A673 (cell line): ENCODE measurements at regions not wholly inside any gene's neighbourhood (a gene's known extent, or its start where the extent isn't known, plus 50 kb on each side); places are given as distances from the start of the nearest gene placed in this dataset.
A peak's percentile ranks its signal among the peaks of the same experiment; 100 is the strongest.

ENCODE experiments used
- BruUV-seq: library from RNA; stranded (reverse); fragments of 400-500 nt; replicated peaks from 2 replicates; lab custom pipeline; 2021; lab: Mats Ljungman, UMichigan
- CTCF ChIA-PET: fragments of 300-600 bp; sonication (Branson Sonifier 250); formaldehyde crosslinking; loops from one replicate; lab custom pipeline; 2022; ENCODE audit warnings: antibody characterized with exemption; lab: Charles Lee
- POLR2A ChIA-PET: fragments of 300-600 bp; sonication (Branson Sonifier 250); formaldehyde crosslinking; loops from one replicate; lab custom pipeline; 2022; ENCODE audit warnings: antibody characterized with exemption; ENCODE audit not compliant: low non-redundant PET; lab: Charles Lee
- DNase-seq: peaks from one replicate; pipeline ENCODE4 v3.0.0-alpha.2; 2015; ENCODE audit warnings: low spot score
- H3K27ac ChIP-seq: fragments of 200-600 bp; sonication (generic); 2 replicates; pipeline ENCODE4 v1.5.1; 2016; ENCODE audit warnings: mixed run types, low read depth, mild to moderate bottlenecking, mixed read lengths, antibody characterized with exemption, low read length; ENCODE audit not compliant: poor library complexity, severe bottlenecking
- H3K27me3 ChIP-seq: fragments of 200-600 bp; sonication (generic); replicated peaks from 2 replicates; pipeline ENCODE4 v1.6.1; 2017; ENCODE audit warnings: mixed run types, low read depth, mild to moderate bottlenecking, mixed read lengths, antibody characterized with exemption, low read length; ENCODE audit not compliant: insufficient read depth, poor library complexity
- H3K36me3 ChIP-seq: fragments of 200-600 bp; sonication (generic); 2 replicates; pipeline ENCODE4 v1.6.1; 2016; ENCODE audit warnings: mixed run types, mild to moderate bottlenecking, mixed read lengths, antibody characterized with exemption, low read length; ENCODE audit not compliant: insufficient read depth, poor library complexity, severe bottlenecking
- H3K4me1 ChIP-seq: fragments of 200-600 bp; sonication (generic); 2 replicates; pipeline ENCODE4 v1.6.1; 2017; ENCODE audit warnings: mixed run types, mild to moderate bottlenecking, mixed read lengths, antibody characterized with exemption, low read length; ENCODE audit not compliant: insufficient read depth, poor library complexity, severe bottlenecking
- H3K4me3 ChIP-seq: fragments of 200-600 bp; sonication (generic); 2 replicates; pipeline ENCODE4 v1.5.1; 2016; ENCODE audit warnings: low read depth, mixed run types, mild to moderate bottlenecking, mixed read lengths, low read length; ENCODE audit not compliant: poor library complexity, severe bottlenecking
- H3K9me3 ChIP-seq: fragments of 200-600 bp; sonication (generic); 2 replicates; pipeline ENCODE4 v1.6.1; 2016; ENCODE audit warnings: mixed run types, low read depth, mild to moderate bottlenecking, mixed read lengths, antibody characterized with exemption, low read length; ENCODE audit not compliant: poor library complexity, severe bottlenecking
- CTCF ChIP-seq: fragments of 300-800, 200-600 bp; sonication (generic); conservative IDR thresholded peaks from 2 replicates; pipeline ENCODE4 v1.5.1; 2017; ENCODE audit warnings: low read depth, mild to moderate bottlenecking, antibody characterized with exemption, low read length, moderate library complexity, mixed read lengths
- EZH2 ChIP-seq: fragments of 200-600 bp; sonication (generic); IDR thresholded peaks from 2 replicates; pipeline ENCODE4 v1.6.1; 2017; ENCODE audit warnings: borderline replicate concordance, low read depth, mild to moderate bottlenecking, mixed read lengths, antibody characterized with exemption, low read length; ENCODE audit not compliant: poor library complexity, severe bottlenecking
- intact Hi-C: fragments of 100-400 bp; cut with micrococcal nuclease; formaldehyde crosslinking; loops from one replicate; pipeline ENCODE4 v1.10.0; 2022; ENCODE audit not compliant: unreplicated experiment

- H3K36me3 ChIP-seq = no peaks in the 10 kb centered on the region
- no peaks in the 10 kb centered on the region for H3K27me3 ChIP-seq
- peaks cover 7% of the 10 kb centered on the region for H3K4me1 ChIP-seq
- ChIA-PET CTCF (no interaction called here), POLR2A (no interaction called here)
- H3K9me3 ChIP-seq = no peaks in the 10 kb centered on the region
- intact Hi-C loops = no loop called here
- no TSS peak for BruUV-seq
- H3K4me3 ChIP-seq = no peak overlapping the region
- TF ChIP-seq CTCF = no peak
- DNase-seq = no peak
- H3K27ac ChIP-seq = no peak overlapping the region
These were observed 593.5 kb upstream of the ARID1B start for GRCh38 chr6:156183678-156184077.

GRCh38 chr6:156182356-156182755 is 594.8 kb upstream of the ARID1B start:
- no peak overlapping the region for H3K4me3 ChIP-seq
- ChIA-PET CTCF (no interaction called here), POLR2A (no interaction called here)
- no peaks in the 10 kb centered on the region for H3K9me3 ChIP-seq
- no peak overlapping the region for H3K27ac ChIP-seq
- no peaks in the 10 kb centered on the region for H3K27me3 ChIP-seq
- no TSS peak for BruUV-seq
- peaks cover 7% of the 10 kb centered on the region for H3K4me1 ChIP-seq
- no peaks in the 10 kb centered on the region for H3K36me3 ChIP-seq
- intact Hi-C loops = no loop called here
- TF ChIP-seq CTCF = no peak
- TF ChIP-seq EZH2 = no peak
- peak; percentile 19 for DNase-seq

GRCh38 chr6:156181506-156181905 is 595.7 kb upstream of the ARID1B start:
- Histone ChIP-seq H3K9me3 (no peaks in the 10 kb centered on the region), H3K27me3 (no peaks in the 10 kb centered on the region), H3K4me1 (peaks cover 7% of the 10 kb centered on the region), H3K27ac (no peak overlapping the region), H3K4me3 (no peak overlapping the region), H3K36me3 (no peaks in the 10 kb centered on the region)
- CTCF ChIA-PET = no interaction called here
- TF ChIP-seq CTCF (no peak), EZH2 (no peak)
- POLR2A ChIA-PET = no interaction called here
- no TSS peak for BruUV-seq
- intact Hi-C loops = no loop called here
- no peak for DNase-seq
